Loucy (cell line): ENCODE measurements at regions not wholly inside any gene's neighbourhood (a gene's known extent, or its start where the extent isn't known, plus 50 kb on each side); places are given as distances from the start of the nearest gene placed in this dataset.

Source experiments
- H2AFZ ChIP-seq: fragments of 200-600 bp; sonication (generic); 2 replicates; pipeline ENCODE4 v1.6.0; 2016; ENCODE audit warnings: antibody characterized with exemption, mild to moderate bottlenecking, low read length, moderate library complexity
- H3F3A ChIP-seq: fragments of 200-600 bp; 2 replicates; pipeline ENCODE4 v1.6.0; 2016; ENCODE audit warnings: antibody characterized with exemption, low read depth, mild to moderate bottlenecking
- H3K27me3 ChIP-seq: fragments of 200-600 bp; sonication (generic); 2 replicates; pipeline ENCODE4 v1.6.1; 2014; ENCODE audit warnings: low read length, mild to moderate bottlenecking; ENCODE audit not compliant: insufficient read depth, poor library complexity, severe bottlenecking
- H3K36me3 ChIP-seq: fragments of 200-600 bp; sonication (generic); 2 replicates; pipeline ENCODE4 v1.6.1; 2016; ENCODE audit warnings: low read length; ENCODE audit not compliant: insufficient read depth
- H3K4me1 ChIP-seq: fragments of 200-600 bp; sonication (generic); 2 replicates; pipeline ENCODE4 v1.5.1; 2014; ENCODE audit warnings: low read length, mild to moderate bottlenecking; ENCODE audit not compliant: insufficient read depth, poor library complexity, severe bottlenecking
- H3K4me2 ChIP-seq: fragments of 200-600 bp; sonication (generic); 2 replicates; pipeline ENCODE4 v1.6.0; 2014; ENCODE audit warnings: antibody characterized with exemption, low read length, low read depth, mild to moderate bottlenecking; ENCODE audit not compliant: poor library complexity, severe bottlenecking
- H3K4me3 ChIP-seq: fragments of 200-600 bp; sonication (generic); 2 replicates; pipeline ENCODE4 v1.5.1; 2014; ENCODE audit warnings: low read length, mild to moderate bottlenecking, mixed read lengths; ENCODE audit not compliant: poor library complexity, severe bottlenecking
- H3K79me2 ChIP-seq: fragments of 200-600 bp; sonication (generic); 2 replicates; pipeline ENCODE4 v1.6.1; 2014; ENCODE audit warnings: low read length; ENCODE audit not compliant: insufficient read depth
- H3K9ac ChIP-seq: fragments of 200-600 bp; sonication (generic); 2 replicates; pipeline ENCODE4 v1.6.0; 2014; ENCODE audit warnings: mild to moderate bottlenecking, low read depth, low read length, moderate library complexity; ENCODE audit not compliant: poor library complexity, severe bottlenecking
- H3K9me2 ChIP-seq: fragments of 200-600 bp; sonication (generic); replicated peaks from 2 replicates; pipeline ENCODE4 v1.6.1; 2016; ENCODE audit warnings: low read depth, low read length, mixed read lengths
- H3K9me3 ChIP-seq: fragments of 200-600 bp; sonication (generic); 2 replicates; pipeline ENCODE4 v1.6.1; 2014; ENCODE audit warnings: mild to moderate bottlenecking, antibody characterized with exemption, low read length, low read depth; ENCODE audit not compliant: insufficient read depth
- H4K20me1 ChIP-seq: fragments of 200-600 bp; sonication (generic); 2 replicates; pipeline ENCODE4 v1.6.0; 2014; ENCODE audit warnings: antibody characterized with exemption, low read length, mild to moderate bottlenecking; ENCODE audit not compliant: insufficient read depth, poor library complexity, severe bottlenecking
- CTCF ChIP-seq: fragments of 200-600 bp; sonication (generic); conservative IDR thresholded peaks from 2 replicates; pipeline ENCODE4 v1.5.1; 2014; ENCODE audit warnings: mild to moderate bottlenecking, antibody characterized with exemption, low read length
- EZH2phosphoT487 ChIP-seq: fragments of 200-600 bp; IDR thresholded peaks from 2 replicates; pipeline ENCODE4 v1.6.1; 2018; ENCODE audit warnings: antibody characterized with exemption, mild to moderate bottlenecking, moderate library complexity, borderline replicate concordance

GRCh38 chrX:149230689-149231088 is 274.4 kb downstream of the IDS start:
- Histone ChIP-seq H3K4me3 (no peak overlapping the region), H3K4me1 (no peaks in the 10 kb centered on the region), H3F3A (no peaks in the 10 kb centered on the region), H3K9me2 (no peaks in the 10 kb centered on the region), H4K20me1 (no peaks in the 10 kb centered on the region), H3K9ac (no peak overlapping the region), H2AFZ (no peak overlapping the region), H3K79me2 (no peaks in the 10 kb centered on the region), H3K9me3 (no peaks in the 10 kb centered on the region), H3K27me3 (no peaks in the 10 kb centered on the region), H3K36me3 (no peaks in the 10 kb centered on the region), H3K4me2 (no peak overlapping the region)
- TF ChIP-seq CTCF (no peak), EZH2phosphoT487 (no peak)

- Histone ChIP-seq H3K27me3 (no peaks in the 10 kb centered on the region), H3K4me3 (no peak overlapping the region), H3K79me2 (no peaks in the 10 kb centered on the region), H4K20me1 (no peaks in the 10 kb centered on the region), H3K9ac (no peak overlapping the region), H3K4me1 (no peaks in the 10 kb centered on the region), H3K9me3 (no peaks in the 10 kb centered on the region), H3K9me2 (no peaks in the 10 kb centered on the region), H3F3A (no peaks in the 10 kb centered on the region), H3K4me2 (no peak overlapping the region), H3K36me3 (no peaks in the 10 kb centered on the region), H2AFZ (no peak overlapping the region)
- TF ChIP-seq EZH2phosphoT487 (no peak), CTCF (no peak)
These were observed 281.3 kb downstream of the IDS start for GRCh38 chrX:149223854-149224253.

- Histone ChIP-seq H3K27me3 (no peaks in the 10 kb centered on the region), H3K9ac (no peak overlapping the region), H3K4me1 (no peaks in the 10 kb centered on the region), H4K20me1 (no peaks in the 10 kb centered on the region), H3K4me2 (no peak overlapping the region), H3K4me3 (no peak overlapping the region), H3K9me3 (no peaks in the 10 kb centered on the region), H2AFZ (no peak overlapping the region), H3K9me2 (no peaks in the 10 kb centered on the region), H3K36me3 (no peaks in the 10 kb centered on the region), H3K79me2 (no peaks in the 10 kb centered on the region), H3F3A (no peaks in the 10 kb centered on the region)
- TF ChIP-seq EZH2phosphoT487 (no peak), CTCF (no peak)
These were observed 283.1 kb downstream of the IDS start for GRCh38 chrX:149222040-149222439.
